Mucosa of descending colon (tissue), 3 donors: ENCODE measurements at regions not wholly inside any gene's neighbourhood (a gene's known extent, or its start where the extent isn't known, plus 50 kb on each side); places are given as distances from the start of the nearest gene placed in this dataset.

ENCODE experiments used
- ATAC-seq: fragments of 200-7000 bp; cut with Tn5 transposase; one replicate; pipeline ENCODE4 v1.9.1; 2020; ENCODE audit warnings: mild to moderate bottlenecking, moderate library complexity
- DNase-seq, 3 donors: peaks; one replicate each; pipeline ENCODE4 v3.0.0-alpha.2; 2020
- H3K36me3 ChIP-seq: fragments of 200-600 bp; one replicate; pipeline ENCODE4 v1.8.0; 2021; ENCODE audit warnings: low read depth, mild to moderate bottlenecking
- H3K4me1 ChIP-seq: fragments of 200-600 bp; one replicate; pipeline ENCODE4 v1.8.0; 2021; ENCODE audit warnings: low read depth, mild to moderate bottlenecking
- H3K4me3 ChIP-seq: fragments of 200-600 bp; one replicate; pipeline ENCODE4 v1.8.0; 2021; ENCODE audit warnings: mild to moderate bottlenecking
- H3K9me3 ChIP-seq: fragments of 200-600 bp; one replicate; pipeline ENCODE4 v1.8.0; 2021; ENCODE audit warnings: mild to moderate bottlenecking
- CTCF ChIP-seq: fragments of 200-600 bp; IDR thresholded peaks from one replicate; pipeline ENCODE4 v1.8.0; 2022; ENCODE audit warnings: antibody characterized with exemption, mild to moderate bottlenecking
- intact Hi-C, 2 donors: fragments of 100-400 bp; cut with DNase I in 1 of 2; cut with micrococcal nuclease in 1 of 2; formaldehyde crosslinking; loops; one replicate each; pipeline versions ENCODE4 v1.11.0 to v1.11.1; 2022; cut with DNase I, micrococcal nuclease
- donor health status: DM: no; HTN: no; CAD: no; lungs with moderate emphysema.
- donor health status: DM: no; HTN: no; CAD: no.
- donor health status: DM: no; HTN: yes; CAD: no.

GRCh38 chr14:97233319-97233985 lies 436.3 kb downstream of the VRK1 start:
- H3K4me3 ChIP-seq, result no peak overlapping the region
- DNase-seq (no peak), ATAC-seq (no peak)
- no peaks in the 10 kb centered on the region for H3K36me3 ChIP-seq
- intact Hi-C loops, result no loop called here
- H3K4me1 ChIP-seq, result no peaks in the 10 kb centered on the region
- no peak for TF ChIP-seq CTCF
- no peaks in the 10 kb centered on the region for H3K9me3 ChIP-seq

- H3K4me3 ChIP-seq, result no peak overlapping the region
- intact Hi-C loops, result no loop called here
- TF ChIP-seq CTCF, result no peak
- ATAC-seq, result no peak
- H3K4me1 ChIP-seq, result no peaks in the 10 kb centered on the region
- no peaks in the 10 kb centered on the region for H3K36me3 ChIP-seq
- no peaks in the 10 kb centered on the region for H3K9me3 ChIP-seq
- no peak for DNase-seq
Measured at GRCh38 chr14:97246648-97247047, 449.5 kb downstream of the VRK1 start.

- H3K4me3 ChIP-seq, result no peak overlapping the region
- no peak for DNase-seq
- ATAC-seq, result no peak
Measured at GRCh38 chr14:97248973-97249372, 451.8 kb downstream of the VRK1 start.

GRCh38 chr14:97250931-97251330 lies 453.7 kb downstream of the VRK1 start:
- Histone ChIP-seq H3K36me3 (no peaks in the 10 kb centered on the region), H3K9me3 (no peaks in the 10 kb centered on the region), H3K4me1 (no peaks in the 10 kb centered on the region), H3K4me3 (no peak overlapping the region)
- TF ChIP-seq CTCF, result no peak
- no peak for ATAC-seq
- DNase-seq, result no peak
- intact Hi-C loops, result no loop called here

More at GRCh38 chr14:97248973-97249372, 451.8 kb downstream of the VRK1 start:
- H3K9me3 ChIP-seq, result no peaks in the 10 kb centered on the region
- no peaks in the 10 kb centered on the region for H3K36me3 ChIP-seq
- no peak for TF ChIP-seq CTCF
- intact Hi-C loops, result no loop called here
- H3K4me1 ChIP-seq, result no peaks in the 10 kb centered on the region

- intact Hi-C loops, result no loop called here
- Histone ChIP-seq H3K4me1 (no peaks in the 10 kb centered on the region), H3K4me3 (no peak overlapping the region), H3K36me3 (no peaks in the 10 kb centered on the region), H3K9me3 (no peaks in the 10 kb centered on the region)
- ATAC-seq (no peak), DNase-seq (no peak)
- no peak for TF ChIP-seq CTCF
Measured at GRCh38 chr14:97251491-97252155, 454.4 kb downstream of the VRK1 start.
